ENCODE measurements at regions not wholly inside any gene's neighbourhood (a gene's known extent, or its start where the extent isn't known, plus 50 kb on each side); places are given as distances from the start of the nearest gene placed in this dataset.

- DNase-seq: no peak
Measured at GRCh38 chr2:81225756-81226155, 921.2 kb upstream of the LRRTM1 start.

- no peak for DNase-seq
Measured at GRCh38 chr2:81213598-81213997, 909.0 kb upstream of the LRRTM1 start.

GRCh38 chr2:81206216-81206615, 901.7 kb upstream of the LRRTM1 start:
- no peak for DNase-seq

DNA sequence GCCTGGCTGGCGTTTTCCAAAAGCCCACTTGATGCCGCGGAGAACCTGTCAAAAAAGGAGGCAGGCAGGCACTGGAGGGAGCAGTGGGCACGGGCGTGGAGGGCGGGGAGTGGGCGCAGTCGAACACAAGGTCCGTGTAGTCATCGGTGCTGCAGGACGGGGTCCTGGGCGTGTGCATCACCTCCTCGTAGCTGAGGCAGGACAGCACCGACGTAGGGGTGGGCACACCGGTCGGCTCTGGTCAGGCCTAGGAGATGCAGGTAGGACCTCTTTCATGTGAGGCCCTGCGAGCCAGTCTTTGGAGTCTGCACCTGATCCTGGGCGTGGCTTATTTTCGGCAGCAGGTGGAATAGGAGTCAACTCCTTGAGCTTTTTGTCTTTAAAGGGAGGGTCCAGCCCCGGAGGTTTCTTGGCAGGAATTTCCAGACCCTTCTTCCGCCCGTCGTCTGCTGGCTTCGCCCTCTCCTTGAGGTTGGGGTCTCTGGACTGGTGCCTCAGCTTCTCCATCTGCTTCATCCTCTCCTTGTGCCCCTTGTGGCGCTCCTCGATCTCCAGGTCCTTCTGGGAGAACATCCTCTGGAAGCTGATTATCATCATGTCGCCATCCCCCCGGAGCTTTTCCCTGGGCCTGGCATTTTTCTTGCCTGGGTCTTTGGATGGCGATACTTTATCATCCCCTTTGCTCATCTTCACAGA, 892.5 kb upstream of the LRRTM1 start:
- no peak for DNase-seq

DNA sequence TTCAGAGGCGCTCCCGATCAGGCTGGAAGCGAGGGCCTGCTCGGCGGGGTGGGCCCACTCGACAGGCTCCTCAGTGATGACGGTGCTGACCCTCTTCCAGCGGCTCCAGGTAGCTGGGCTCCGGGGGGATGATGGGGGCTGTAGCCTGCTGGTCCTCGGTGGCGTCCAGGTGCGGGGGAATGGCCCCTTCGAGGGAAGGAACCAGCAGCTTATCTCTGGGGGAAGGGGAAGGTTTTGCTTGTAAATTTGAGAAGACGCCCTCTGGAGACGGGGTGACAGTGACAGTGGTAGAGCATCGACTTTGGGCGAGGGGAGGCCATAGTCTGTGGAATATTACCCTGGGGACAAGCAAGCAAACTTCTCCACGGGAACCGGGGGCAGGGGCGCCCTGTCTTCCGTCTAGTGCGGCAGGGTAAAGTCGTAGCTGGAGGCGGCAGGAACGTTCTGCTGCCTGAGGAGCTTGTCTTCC, 891.9 kb upstream of the LRRTM1 start:
- no peak for DNase-seq

DNA sequence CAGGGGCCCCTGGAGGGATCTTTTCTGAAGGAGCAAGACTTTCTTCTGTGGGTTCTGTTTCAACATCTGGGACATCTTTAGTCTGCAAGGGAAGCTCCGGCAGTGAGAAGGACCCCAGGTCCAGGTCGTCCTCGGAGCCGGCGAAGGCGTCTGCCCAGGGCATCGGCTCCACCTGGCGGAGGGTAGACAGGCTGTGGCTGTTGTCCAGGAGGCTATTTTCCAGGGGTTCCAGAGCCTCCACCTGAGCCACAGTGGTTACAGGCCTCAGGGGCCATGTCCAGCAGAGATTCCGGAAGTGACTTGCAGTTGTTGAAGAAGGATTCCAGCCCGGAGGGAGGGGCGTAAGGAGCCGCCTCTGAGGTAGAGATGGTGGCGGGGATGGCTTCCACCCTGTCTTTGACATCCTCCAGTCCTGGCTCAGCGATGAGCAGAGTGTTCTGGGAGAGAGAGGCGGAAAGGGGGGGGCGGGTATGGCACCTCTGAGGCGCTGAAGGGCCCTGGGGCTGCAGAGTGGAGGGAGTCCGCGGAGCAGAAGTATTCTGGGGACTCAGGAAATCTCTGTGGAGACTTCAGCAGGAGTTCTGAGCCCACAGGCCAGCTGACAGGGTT, 891.3 kb upstream of the LRRTM1 start:
- DNase-seq: no peak

DNA sequence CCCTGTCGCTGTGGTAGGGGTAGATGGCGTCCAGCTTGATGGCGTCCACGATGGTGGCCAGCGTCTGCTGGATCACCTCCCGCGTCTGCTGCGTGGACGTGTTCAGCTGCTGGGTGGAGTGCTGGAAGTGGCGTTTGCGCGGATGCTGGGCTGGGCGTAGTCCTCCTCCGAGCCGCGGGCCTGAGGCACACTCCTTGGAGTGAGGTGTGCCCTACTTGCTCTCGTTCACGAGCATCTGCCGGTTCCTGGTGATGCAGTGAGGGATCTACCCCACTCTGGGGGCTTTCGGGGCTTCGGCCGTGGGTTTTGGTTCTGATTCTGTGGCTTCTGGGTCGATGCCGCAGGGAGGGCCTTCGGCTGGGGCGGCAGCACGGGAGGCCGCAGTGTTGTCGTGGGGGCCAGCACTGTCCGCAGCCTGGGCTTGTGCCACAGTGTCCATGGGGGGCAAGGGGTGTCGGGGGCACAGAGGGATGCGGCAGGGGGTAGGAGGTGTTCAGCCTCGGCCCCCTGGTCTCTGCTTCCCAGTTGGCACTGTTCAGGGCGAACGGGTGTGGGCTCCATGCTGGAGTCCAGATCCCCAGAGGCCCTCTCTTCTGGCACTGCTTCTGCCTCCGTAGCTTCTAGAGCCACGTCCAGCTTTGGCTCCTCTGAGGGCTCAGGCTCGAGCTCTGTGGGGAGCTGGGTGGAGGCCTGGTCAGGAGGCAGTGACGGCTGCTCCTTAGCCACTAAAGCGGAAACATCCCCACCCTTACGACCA, 890.6 kb upstream of the LRRTM1 start:
- no peak for DNase-seq

DNA sequence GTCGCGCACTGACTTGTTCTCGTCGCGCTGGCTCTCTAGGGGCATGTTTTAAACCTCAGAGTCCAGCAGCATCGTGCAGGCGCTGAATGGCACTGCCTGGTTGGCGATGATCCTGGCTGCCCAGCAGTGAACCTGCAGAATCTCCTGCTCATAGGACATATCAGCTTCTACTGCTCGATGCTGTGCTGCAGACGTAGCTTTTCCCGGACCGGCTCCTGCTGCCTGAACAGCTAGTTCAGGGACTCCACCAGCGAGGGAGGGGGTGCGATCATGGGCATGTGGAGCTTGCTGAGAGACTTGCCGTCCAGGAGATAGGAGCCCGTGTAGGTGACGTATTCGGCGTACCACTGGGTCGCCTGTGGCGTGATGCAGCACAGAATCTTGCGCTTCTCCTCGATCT, 890.0 kb upstream of the LRRTM1 start:
- no peak for DNase-seq

DNA sequence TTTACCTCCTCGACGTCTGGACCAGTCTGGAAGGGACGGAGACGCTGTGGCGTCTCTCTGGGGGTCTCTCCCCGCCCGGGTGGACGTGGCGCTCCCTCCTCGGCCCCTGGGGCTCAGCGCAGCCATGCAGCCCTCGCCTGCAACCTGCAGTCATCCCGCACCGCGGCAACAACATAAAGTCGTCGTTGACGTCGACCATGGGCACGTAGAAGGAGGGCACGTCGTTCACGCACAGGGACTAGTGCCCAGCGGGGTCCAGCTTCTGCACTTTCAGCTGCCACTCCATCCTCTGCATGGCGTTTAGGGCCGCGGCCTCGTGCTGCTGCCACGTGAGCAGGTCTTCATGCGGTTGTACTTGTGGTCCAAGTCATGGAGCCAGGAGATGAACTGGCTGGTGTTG, 889.6 kb upstream of the LRRTM1 start:
- DNase-seq: no peak

- DNase-seq: no peak
Measured at GRCh38 chr2:81181845-81182244, 877.3 kb upstream of the LRRTM1 start.

- no peak for DNase-seq
Measured at GRCh38 chr2:81171447-81171846, 866.9 kb upstream of the LRRTM1 start.

DNA sequence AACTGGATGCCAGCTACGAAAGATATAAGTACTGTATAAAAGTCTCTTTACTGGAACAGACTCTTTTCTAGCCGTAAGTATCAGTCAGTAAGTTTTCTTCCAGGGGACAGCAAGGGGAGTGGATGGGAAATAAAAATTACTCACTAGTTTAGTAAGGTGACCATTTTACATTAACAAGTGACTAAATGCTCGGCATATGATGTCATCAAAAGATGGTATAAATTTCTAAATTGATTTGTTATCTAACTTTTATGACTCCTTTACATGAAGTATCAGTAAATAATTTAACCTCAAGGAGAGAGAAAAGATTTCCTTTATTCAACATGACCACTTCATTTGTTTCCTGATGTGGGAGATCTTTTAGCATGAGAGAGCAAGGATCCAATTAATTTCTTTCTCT, 859.0 kb upstream of the LRRTM1 start:
- no peak for DNase-seq

DNA sequence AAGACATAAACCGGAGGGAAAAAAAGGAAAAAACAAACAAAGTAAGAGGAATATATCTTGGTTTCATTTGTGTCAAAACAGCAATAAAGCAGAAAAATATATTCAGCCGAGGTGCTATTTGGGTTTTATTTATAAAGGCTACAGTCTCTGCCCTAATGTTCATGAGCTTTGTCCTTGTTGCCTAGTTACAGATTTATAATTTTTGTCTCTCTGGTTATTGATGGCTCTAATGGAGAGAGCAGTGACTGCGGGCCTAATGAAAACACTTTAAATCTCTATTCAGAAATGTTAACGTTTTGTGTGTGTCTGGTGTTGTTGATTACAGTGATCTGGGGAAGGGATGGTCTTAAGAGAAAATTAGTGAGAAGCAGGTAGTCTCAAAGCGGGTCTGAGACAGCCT, 854.0 kb upstream of the LRRTM1 start:
- DNase-seq: no peak

GRCh38 chr2:81148323-81148722, 843.8 kb upstream of the LRRTM1 start:
- DNase-seq: no peak

- no peak for DNase-seq
Measured at GRCh38 chr2:81136296-81136695, 831.7 kb upstream of the LRRTM1 start.

DNA sequence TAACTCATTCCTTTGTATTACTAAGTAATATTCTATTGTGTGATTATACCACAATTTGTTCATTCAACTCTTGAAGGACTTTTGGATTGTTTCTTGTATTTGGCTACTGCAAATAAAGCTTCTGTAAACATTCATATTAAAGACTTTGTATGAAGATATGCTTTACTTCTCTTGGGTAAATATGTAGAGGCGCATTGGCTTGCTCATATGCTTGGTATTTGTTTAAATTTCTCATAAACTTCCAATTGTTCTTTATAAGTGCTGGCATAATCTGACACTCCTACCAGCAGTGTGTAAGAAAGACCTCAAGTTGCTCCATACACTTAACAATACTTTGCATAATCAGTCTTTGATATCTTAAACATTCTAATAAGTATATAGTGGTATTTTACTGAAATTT, 792.8 kb upstream of the LRRTM1 start:
- DNase-seq: no peak

- DNase-seq: no peak
Measured at GRCh38 chr2:81093031-81093430, 788.5 kb upstream of the LRRTM1 start.

DNA sequence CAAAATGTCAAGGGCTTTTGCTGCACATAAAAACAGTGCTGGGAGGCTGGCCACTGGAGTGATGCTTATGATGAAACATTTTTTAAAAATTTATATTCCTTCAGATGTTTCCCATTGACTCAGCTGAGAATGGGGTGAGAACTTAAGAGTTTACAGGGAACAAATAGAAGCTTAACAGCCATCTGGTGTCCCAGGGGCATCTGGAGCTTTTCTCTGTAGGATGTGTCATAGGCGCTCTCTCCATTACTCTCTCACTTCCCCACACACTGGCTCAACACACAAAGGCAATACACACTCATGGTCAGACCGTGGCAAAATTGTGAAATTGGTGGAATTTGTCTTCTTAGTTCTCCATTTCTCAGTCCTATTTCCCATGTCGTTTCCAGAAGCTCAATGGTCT, 783.1 kb upstream of the LRRTM1 start:
- DNase-seq: no peak

- no peak for DNase-seq
Measured at GRCh38 chr2:81084101-81084500, 779.5 kb upstream of the LRRTM1 start.

- no peak for DNase-seq
Measured at GRCh38 chr2:81078631-81079030, 774.1 kb upstream of the LRRTM1 start.

DNA sequence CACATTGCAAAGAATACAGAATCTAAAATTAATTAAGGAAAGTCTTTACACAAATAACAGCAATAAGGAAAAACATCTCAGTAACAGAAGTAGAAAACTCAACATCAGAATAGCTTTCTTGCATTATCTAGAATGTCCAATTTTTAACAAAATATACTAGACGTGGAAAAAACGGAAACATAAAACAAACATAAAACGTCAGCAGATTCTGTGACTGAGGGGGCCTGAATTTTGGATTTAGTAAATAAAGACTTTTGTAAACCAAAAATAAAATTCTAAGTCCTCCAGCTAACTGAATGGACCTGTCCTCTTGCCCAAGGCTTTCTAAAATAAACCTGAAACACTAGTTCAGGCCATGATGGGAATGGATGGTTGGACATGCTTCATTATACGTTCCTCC, 773.5 kb upstream of the LRRTM1 start:
- no peak for DNase-seq

GRCh38 chr2:81077396-81077795, 772.8 kb upstream of the LRRTM1 start:
- DNase-seq: no peak

DNA sequence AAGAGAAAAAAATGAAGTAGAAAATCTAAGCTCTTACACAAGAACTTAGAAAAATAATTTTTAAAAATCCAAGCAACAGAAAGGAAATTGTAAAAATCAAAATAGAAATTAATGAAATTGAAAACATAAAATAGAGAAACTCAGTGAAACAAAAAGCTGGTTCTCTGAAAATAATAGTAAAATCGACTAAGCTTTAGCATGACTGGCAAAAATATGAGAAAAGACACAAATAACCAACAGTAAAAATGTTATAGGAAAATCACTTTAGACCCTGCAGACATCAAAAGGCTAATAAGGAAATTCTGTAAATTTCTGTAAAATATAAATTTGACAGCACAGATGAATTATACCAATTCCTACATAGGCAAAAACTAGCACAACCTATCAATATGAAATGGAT, 768.9 kb upstream of the LRRTM1 start:
- DNase-seq: no peak

DNA sequence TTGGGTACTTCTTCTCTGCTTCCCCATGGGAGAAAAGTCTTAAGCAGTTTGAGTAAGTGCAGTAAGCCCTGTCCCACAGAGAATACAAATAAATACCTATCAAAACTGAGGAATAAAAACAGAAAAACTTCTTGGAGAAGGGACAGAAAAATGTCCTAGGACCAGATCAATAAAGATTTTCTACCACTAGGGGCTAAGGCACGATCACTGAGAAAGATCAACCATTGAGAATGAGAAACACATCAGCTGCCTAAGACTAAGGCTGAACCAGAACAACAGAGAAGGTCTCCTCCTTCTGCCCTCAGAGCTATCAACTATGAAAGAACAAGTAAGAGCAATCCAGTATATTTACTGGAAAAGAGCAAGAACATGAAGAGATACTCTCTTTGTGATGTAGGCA, 763.6 kb upstream of the LRRTM1 start:
- no peak for DNase-seq
